ENCODE measurements at regions not wholly inside any gene's neighbourhood (a gene's known extent, or its start where the extent isn't known, plus 50 kb on each side); places are given as distances from the start of the nearest gene placed in this dataset.

- TF ChIP-seq EP300 (IDR thresholded peaks at IDR 0.05; ENCODE audit: low read length), result no peak
- no peak for TF ChIP-seq CHD2 (IDR thresholded peaks at IDR 0.05; ENCODE audit: low read depth, low read length)
- TF ChIP-seq USF2 (CRISPR knock-in tag; IDR thresholded peaks at IDR 0.05), result no peak
Observed at GRCh38 chr4:43224559-43224958, 332.0 kb downstream of the GRXCR1 start (continued).

- Histone ChIP-seq H3K9me3 (replicated peaks; ENCODE audit: control insufficient read depth, insufficient read depth, low read depth, low read length) (no peaks in the 10 kb centered on the region), H3K4me3 (no peak overlapping the region), H3K79me2 (ENCODE audit: control insufficient read depth, insufficient read depth, low read length) (no peaks in the 10 kb centered on the region), H3K4me2 (ENCODE audit: insufficient read depth, low read length) (no peak overlapping the region), H3K27ac (ENCODE audit: extremely low read depth, low read depth, low read length) (no peak overlapping the region), H4K20me1 (replicated peaks; ENCODE audit: control insufficient read depth, insufficient read depth, low read length) (no peaks in the 10 kb centered on the region), H3K9ac (ENCODE audit: insufficient read depth in 1 of 2, low read depth in 2 of 2, low read length in 2 of 2) (no peak overlapping the region), H3K9me1 (ENCODE audit: control insufficient read depth, insufficient read depth, low read length) (no peaks in the 10 kb centered on the region), H3K27me3 (ENCODE audit: control insufficient read depth in 2 of 2, insufficient read depth in 2 of 2, low read length in 2 of 2) (no peaks in the 10 kb centered on the region), H3K4me1 (replicated peaks in 1 of 2; ENCODE audit: control insufficient read depth in 2 of 2, insufficient read depth in 2 of 2, low read length in 2 of 2) (no peaks in the 10 kb centered on the region), H2AFZ (ENCODE audit: low read depth, low read length) (no peak overlapping the region), H3K36me3 (ENCODE audit: control insufficient read depth, insufficient read depth, low read length) (no peaks in the 10 kb centered on the region)
- ATAC-seq (no peak), FAIRE-seq (no peak), DNase-seq (ENCODE audit: extremely low read depth in 1 of 4, low spot score in 3 of 4) (no peak)
- intact Hi-C loops (cut with micrococcal nuclease) (no loop called here), in situ Hi-C loops (cut with MboI) (no loop called here)
- POLR2A ChIA-PET, result no interaction called here
- WGBS (ENCODE audit: insufficient coverage, low coverage, missing lambda C conversion rate), result 5% methylated on average over 3 of the region's 3 CpGs
- BruUV-seq (replicated peaks), result no TSS peak
- CTCF ChIA-PET (ENCODE audit: low intra/inter-chr PET ratio), result no interaction called here
- TF ChIP-seq E2F1 (CRISPR knock-in tag; IDR thresholded peaks at IDR 0.05) (no peak), HMG20A (CRISPR knock-in tag; conservative IDR thresholded peaks at IDR 0.05) (no peak), KHSRP (IDR thresholded peaks at IDR 0.05) (no peak), ZNF696 (CRISPR knock-in tag; conservative IDR thresholded peaks at IDR 0.05) (no peak), RHOXF2B (CRISPR knock-in tag; conservative IDR thresholded peaks at IDR 0.05) (no peak), MEF2A (IDR thresholded peaks at IDR 0.05; ENCODE audit: control insufficient read depth, low read depth, low read length) (no peak), MXI1 (IDR thresholded peaks at IDR 0.05; ENCODE audit: low read depth, low read length) (no peak), ETV5 (CRISPR knock-in tag; IDR thresholded peaks at IDR 0.05; ENCODE audit: low read depth) (no peak), KAT8 (IDR thresholded peaks at IDR 0.05; ENCODE audit: low read depth) (no peak), NBN (IDR thresholded peaks at IDR 0.05; ENCODE audit: low read depth) (no peak), HIVEP1 (CRISPR knock-in tag; IDR thresholded peaks at IDR 0.05) (no peak), COPS2 (conservative IDR thresholded peaks at IDR 0.05) (no peak), KDM1A (IDR thresholded peaks at IDR 0.05) (no peak), NCOA4 (IDR thresholded peaks at IDR 0.05; ENCODE audit: partially characterized antibody) (no peak)
- TF ChIP-seq, protein P1, sequence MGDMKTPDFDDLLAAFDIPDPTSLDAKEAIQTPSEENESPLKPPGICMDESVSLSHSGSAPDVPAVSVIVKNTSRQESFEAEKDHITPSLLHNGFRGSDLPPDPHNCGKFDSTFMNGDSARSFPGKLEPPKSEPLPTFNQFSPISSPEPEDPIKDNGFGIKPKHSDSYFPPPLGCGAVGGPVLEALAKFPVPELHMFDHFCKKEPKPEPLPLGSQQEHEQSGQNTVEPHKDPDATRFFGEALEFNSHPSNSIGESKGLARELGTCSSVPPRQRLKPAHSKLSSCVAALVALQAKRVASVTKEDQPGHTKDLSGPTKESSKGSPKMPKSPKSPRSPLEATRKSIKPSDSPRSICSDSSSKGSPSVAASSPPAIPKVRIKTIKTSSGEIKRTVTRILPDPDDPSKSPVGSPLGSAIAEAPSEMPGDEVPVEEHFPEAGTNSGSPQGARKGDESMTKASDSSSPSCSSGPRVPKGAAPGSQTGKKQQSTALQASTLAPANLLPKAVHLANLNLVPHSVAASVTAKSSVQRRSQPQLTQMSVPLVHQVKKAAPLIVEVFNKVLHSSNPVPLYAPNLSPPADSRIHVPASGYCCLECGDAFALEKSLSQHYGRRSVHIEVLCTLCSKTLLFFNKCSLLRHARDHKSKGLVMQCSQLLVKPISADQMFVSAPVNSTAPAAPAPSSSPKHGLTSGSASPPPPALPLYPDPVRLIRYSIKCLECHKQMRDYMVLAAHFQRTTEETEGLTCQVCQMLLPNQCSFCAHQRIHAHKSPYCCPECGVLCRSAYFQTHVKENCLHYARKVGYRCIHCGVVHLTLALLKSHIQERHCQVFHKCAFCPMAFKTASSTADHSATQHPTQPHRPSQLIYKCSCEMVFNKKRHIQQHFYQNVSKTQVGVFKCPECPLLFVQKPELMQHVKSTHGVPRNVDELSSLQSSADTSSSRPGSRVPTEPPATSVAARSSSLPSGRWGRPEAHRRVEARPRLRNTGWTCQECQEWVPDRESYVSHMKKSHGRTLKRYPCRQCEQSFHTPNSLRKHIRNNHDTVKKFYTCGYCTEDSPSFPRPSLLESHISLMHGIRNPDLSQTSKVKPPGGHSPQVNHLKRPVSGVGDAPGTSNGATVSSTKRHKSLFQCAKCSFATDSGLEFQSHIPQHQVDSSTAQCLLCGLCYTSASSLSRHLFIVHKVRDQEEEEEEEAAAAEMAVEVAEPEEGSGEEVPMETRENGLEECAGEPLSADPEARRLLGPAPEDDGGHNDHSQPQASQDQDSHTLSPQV (IDR thresholded peaks at IDR 0.05), result no peak
Observed at GRCh38 chr4:43233321-43233720, 340.8 kb downstream of the GRXCR1 start.
